ENCODE measurements at regions not wholly inside any gene's neighbourhood (a gene's known extent, or its start where the extent isn't known, plus 50 kb on each side); places are given as distances from the start of the nearest gene placed in this dataset.

DNA sequence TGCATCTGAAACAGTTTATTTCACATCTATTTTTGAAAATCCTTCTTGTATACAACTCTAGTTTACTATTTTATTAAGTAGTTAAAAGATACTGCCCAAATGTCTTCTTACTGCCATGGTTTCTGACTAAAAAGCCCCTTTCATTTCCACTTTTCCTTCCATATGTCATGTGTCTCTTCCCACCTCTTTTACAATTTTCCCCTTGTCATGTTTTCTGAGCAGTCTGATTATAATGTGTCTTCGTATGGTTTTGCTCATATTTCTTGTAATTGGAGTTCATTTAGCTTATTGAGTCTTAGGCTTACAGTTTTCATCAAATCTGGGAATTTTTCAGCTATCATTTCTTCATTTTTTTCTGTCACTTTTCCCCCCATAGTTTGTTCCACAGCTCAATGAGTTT is 813.9 kb upstream of the GYPC start:
- Histone ChIP-seq H3K36me3 (no peaks in the 10 kb centered on the region), H3K4me3 (no peak overlapping the region), H3K27ac (no peak overlapping the region), H3K27me3 (no peaks in the 10 kb centered on the region), H3K9me3 (no peaks in the 10 kb centered on the region), H3K4me1 (no peaks in the 10 kb centered on the region)
- no peak for TF ChIP-seq POLR2A (IDR thresholded peaks at IDR 0.05)
- TF ChIP-seq POLR2AphosphoS5 (IDR thresholded peaks at IDR 0.05): no peak
- TF ChIP-seq, protein P1, sequence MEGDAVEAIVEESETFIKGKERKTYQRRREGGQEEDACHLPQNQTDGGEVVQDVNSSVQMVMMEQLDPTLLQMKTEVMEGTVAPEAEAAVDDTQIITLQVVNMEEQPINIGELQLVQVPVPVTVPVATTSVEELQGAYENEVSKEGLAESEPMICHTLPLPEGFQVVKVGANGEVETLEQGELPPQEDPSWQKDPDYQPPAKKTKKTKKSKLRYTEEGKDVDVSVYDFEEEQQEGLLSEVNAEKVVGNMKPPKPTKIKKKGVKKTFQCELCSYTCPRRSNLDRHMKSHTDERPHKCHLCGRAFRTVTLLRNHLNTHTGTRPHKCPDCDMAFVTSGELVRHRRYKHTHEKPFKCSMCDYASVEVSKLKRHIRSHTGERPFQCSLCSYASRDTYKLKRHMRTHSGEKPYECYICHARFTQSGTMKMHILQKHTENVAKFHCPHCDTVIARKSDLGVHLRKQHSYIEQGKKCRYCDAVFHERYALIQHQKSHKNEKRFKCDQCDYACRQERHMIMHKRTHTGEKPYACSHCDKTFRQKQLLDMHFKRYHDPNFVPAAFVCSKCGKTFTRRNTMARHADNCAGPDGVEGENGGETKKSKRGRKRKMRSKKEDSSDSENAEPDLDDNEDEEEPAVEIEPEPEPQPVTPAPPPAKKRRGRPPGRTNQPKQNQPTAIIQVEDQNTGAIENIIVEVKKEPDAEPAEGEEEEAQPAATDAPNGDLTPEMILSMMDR (IDR thresholded peaks at IDR 0.05): no peak
- TF ChIP-seq EP300 (IDR thresholded peaks at IDR 0.05): no peak
- DNase-seq (no peak), ATAC-seq (ENCODE audit: low FRiP score in 2 of 2) (no peak)
- WGBS, 2 donors: 68 to 69% methylated on average over 1 of the region's 1 CpG

DNA sequence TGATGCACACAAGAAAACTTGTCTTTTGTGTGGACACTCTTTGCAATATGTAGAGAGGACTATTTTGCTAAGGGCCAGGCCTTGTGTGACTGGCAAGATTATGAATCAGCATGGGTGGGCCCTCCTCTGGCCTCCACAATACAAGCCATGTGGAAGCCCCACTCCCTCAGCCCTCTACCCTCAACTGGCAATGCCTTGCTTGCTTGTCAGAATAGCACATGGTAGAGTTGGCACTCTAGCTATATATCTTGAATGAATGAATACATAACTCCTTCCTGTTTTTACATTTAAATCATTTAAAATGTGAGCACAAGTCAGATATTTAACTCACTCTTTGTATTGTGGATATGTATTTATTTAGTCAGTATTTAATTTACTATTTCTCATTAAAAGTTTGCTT is 805.4 kb upstream of the GYPC start:
- H3K27ac ChIP-seq: no peak overlapping the region
- no peaks in the 10 kb centered on the region for H3K9me3 ChIP-seq
- H3K27me3 ChIP-seq: no peaks in the 10 kb centered on the region
- no peaks in the 10 kb centered on the region for H3K4me1 ChIP-seq
- H3K36me3 ChIP-seq: no peaks in the 10 kb centered on the region
- no peak for DNase-seq
- no peak overlapping the region for H3K4me3 ChIP-seq
- no peak for ATAC-seq (ENCODE audit: low FRiP score in 2 of 2)
- no peak for TF ChIP-seq EP300 (IDR thresholded peaks at IDR 0.05)
- TF ChIP-seq, protein P1 (IDR thresholded peaks at IDR 0.05): no peak
- no peak for TF ChIP-seq POLR2AphosphoS5 (IDR thresholded peaks at IDR 0.05)
- no peak for TF ChIP-seq POLR2A (IDR thresholded peaks at IDR 0.05)

DNA sequence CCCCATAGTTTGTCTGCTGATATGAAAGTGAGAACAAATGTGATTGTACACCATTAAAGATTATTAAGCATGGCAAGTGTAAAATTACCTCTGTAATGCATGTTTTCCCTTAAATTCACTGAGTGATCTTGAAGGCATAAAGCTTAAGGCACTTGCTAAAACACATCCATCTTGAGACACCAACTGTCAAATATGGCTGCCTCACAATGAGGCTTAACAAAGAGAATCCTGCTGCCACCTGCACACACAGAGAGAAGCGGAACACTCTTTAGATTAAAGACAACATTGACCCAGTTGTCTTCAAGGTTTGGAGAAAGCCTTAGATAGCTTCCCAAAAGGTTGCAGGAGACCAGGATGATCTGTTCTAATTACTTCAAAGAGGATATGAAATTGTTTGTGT is 803.6 kb upstream of the GYPC start:
- no peak for TF ChIP-seq POLR2AphosphoS5 (IDR thresholded peaks at IDR 0.05)
- TF ChIP-seq EP300 (IDR thresholded peaks at IDR 0.05): no peak
- TF ChIP-seq POLR2A (IDR thresholded peaks at IDR 0.05): no peak
- TF ChIP-seq, protein P1 (IDR thresholded peaks at IDR 0.05): no peak
- 75 to 77% methylated on average over 1 of the region's 1 CpG for WGBS, 2 donors

DNA sequence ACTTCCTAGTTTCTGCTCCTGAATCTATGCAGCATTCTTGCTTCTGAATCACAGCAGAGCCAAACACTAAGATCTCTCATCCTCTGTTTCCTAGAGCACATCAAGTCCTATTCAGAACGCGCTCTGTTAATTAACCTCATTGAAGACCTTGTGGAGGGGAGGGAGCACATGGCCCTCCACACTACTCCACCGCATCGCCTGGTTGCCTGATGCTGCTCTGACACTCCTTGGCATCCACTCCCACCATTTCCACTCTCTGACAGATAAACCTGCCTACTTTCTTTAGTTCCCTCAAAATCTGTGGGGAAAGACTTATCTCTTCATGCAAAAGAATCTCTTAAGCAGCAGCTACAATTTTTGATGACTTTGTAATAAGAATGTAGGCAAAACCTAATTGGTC is 802.3 kb upstream of the GYPC start:
- whole genome bisulfite sequencing, 2 donors: 90 to 95% methylated on average over 4 of the region's 4 CpGs
- H3K9me3 ChIP-seq: no peaks in the 10 kb centered on the region
- no peaks in the 10 kb centered on the region for H3K36me3 ChIP-seq
- no peaks in the 10 kb centered on the region for H3K4me1 ChIP-seq
- no peaks in the 10 kb centered on the region for H3K27me3 ChIP-seq
- TF ChIP-seq POLR2AphosphoS5 (IDR thresholded peaks at IDR 0.05) (no peak), POLR2A (IDR thresholded peaks at IDR 0.05) (no peak), EP300 (IDR thresholded peaks at IDR 0.05) (no peak)
- TF ChIP-seq, protein P1 (IDR thresholded peaks at IDR 0.05): no peak
- ATAC-seq (ENCODE audit: low FRiP score in 2 of 2): no peak
- no peak overlapping the region for H3K27ac ChIP-seq
- no peak for DNase-seq
- H3K4me3 ChIP-seq: no peak overlapping the region

More for the DNA sequence above, 803.6 kb upstream of the GYPC start:
- H3K4me3 ChIP-seq: no peak overlapping the region
- H3K27me3 ChIP-seq: no peaks in the 10 kb centered on the region
- H3K27ac ChIP-seq: no peak overlapping the region
- H3K4me1 ChIP-seq: no peaks in the 10 kb centered on the region
- DNase-seq (no peak), ATAC-seq (ENCODE audit: low FRiP score in 2 of 2) (no peak)
- H3K9me3 ChIP-seq: no peaks in the 10 kb centered on the region
- no peaks in the 10 kb centered on the region for H3K36me3 ChIP-seq

DNA sequence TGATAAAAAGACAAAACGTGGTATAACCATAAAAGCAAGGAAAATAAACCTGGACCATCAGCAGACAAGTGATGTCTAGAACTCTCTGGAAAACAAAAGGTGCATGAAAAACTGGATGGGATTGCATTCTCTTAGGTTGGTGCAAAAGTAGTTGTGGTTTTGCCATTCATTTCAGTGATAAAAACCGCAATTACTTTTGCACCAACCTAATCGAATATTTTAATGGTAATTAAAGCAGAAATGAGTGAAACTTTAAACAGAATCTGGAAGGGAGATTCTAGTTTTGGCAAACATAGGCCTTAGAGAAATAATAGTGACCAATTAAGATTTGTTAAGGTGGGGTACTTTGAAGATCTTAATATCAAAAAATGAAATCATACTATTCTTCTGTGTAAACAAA is 800.8 kb upstream of the GYPC start:
- ATAC-seq (ENCODE audit: low FRiP score in 2 of 2) (no peak), DNase-seq (no peak)
- WGBS, 2 donors: 82% methylated on average over 3 of the region's 3 CpGs
- Histone ChIP-seq H3K36me3 (no peaks in the 10 kb centered on the region), H3K27ac (no peak overlapping the region), H3K4me3 (no peak overlapping the region), H3K4me1 (no peaks in the 10 kb centered on the region), H3K27me3 (no peaks in the 10 kb centered on the region), H3K9me3 (no peaks in the 10 kb centered on the region)
- no peak for TF ChIP-seq EP300 (IDR thresholded peaks at IDR 0.05)
- TF ChIP-seq, protein P1 (IDR thresholded peaks at IDR 0.05): no peak
